ENCODE measurements at regions not wholly inside any gene's neighbourhood (a gene's known extent, or its start where the extent isn't known, plus 50 kb on each side); places are given as distances from the start of the nearest gene placed in this dataset.

DNA sequence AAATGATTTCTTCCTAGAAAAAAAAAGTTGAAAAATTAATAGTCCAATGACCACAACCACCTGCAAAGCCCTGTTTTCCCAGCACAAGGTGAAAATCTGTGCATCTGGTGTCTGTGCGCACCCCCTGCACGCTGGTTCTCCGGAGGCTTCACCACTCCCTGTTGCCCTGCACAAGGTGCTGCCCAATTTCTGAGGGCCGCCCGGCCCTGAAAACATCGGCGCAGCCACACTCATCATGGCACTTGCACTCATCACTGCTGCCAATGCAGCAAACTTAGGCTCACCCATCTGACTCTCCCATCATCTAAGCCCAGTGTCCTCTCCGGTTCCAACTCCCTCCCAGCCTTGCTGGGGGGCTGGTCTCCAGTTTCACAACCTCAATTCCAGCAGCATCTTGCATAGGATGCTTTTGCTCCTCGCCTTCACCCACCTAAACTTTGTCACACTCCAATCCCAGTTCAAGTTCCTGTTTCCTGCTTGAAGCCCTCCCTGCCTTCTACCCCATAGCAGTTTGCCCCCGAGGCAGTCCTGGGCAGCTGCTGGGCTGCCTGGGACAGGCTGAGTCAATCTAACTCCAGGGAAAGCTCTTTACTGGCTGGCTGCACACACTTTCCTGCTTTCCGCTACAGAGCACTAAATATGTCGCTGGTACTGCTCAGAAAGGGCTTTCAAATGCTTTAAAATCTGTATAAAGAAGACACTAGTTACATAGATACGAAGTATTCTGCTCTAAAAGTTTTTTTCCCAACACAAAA lies 522.5 kb upstream of the ID2 start (continued):
- TF ChIP-seq EGR1 (IDR thresholded peaks at IDR 0.05; ENCODE audit: low read depth) (no peak), YY1 (IDR thresholded peaks at IDR 0.05; ENCODE audit: extremely low read depth, insufficient replicate concordance, low read depth, low read length) (no peak)

DNA sequence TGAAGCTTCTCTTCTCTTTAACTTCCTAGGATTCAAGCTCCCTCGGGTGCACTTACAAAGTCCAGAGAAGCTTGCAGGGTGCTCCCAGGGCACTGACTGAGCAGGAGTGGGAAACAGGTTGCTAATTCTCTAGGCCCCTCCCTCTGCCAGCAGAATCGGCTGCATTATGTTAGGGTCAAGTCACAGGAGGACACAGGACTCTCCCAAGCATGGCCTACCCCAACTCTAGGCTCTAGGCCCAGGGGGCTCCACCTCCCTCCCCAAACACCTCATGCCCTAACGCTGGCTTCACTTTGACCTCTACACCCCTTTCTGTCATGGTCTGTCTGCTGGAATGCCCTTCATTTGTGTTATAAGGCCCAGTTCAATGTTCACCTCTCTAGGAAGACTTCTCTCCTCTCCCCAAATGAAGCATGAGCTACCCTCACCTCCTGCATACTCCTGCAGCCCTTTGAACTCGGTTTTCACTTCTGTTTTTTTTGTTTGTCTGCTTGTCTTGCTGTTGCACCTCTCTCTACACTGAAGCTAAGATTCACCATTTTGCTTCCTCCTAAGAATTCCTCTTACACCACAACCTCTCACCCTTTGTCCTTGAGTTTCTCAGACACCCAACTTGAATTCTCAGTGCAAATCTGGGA lies 521.8 kb upstream of the ID2 start:
- POLR2A ChIA-PET = no interaction called here
- TF ChIP-seq, protein P1, sequence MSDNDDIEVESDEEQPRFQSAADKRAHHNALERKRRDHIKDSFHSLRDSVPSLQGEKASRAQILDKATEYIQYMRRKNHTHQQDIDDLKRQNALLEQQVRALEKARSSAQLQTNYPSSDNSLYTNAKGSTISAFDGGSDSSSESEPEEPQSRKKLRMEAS (IDR thresholded peaks at IDR 0.05) = no peak
- TF ChIP-seq CEBPB (IDR thresholded peaks at IDR 0.05; ENCODE audit: low read depth) = no peak
- TF ChIP-seq, protein P2, sequence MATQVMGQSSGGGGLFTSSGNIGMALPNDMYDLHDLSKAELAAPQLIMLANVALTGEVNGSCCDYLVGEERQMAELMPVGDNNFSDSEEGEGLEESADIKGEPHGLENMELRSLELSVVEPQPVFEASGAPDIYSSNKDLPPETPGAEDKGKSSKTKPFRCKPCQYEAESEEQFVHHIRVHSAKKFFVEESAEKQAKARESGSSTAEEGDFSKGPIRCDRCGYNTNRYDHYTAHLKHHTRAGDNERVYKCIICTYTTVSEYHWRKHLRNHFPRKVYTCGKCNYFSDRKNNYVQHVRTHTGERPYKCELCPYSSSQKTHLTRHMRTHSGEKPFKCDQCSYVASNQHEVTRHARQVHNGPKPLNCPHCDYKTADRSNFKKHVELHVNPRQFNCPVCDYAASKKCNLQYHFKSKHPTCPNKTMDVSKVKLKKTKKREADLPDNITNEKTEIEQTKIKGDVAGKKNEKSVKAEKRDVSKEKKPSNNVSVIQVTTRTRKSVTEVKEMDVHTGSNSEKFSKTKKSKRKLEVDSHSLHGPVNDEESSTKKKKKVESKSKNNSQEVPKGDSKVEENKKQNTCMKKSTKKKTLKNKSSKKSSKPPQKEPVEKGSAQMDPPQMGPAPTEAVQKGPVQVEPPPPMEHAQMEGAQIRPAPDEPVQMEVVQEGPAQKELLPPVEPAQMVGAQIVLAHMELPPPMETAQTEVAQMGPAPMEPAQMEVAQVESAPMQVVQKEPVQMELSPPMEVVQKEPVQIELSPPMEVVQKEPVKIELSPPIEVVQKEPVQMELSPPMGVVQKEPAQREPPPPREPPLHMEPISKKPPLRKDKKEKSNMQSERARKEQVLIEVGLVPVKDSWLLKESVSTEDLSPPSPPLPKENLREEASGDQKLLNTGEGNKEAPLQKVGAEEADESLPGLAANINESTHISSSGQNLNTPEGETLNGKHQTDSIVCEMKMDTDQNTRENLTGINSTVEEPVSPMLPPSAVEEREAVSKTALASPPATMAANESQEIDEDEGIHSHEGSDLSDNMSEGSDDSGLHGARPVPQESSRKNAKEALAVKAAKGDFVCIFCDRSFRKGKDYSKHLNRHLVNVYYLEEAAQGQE (IDR thresholded peaks at IDR 0.05; ENCODE audit: low read depth) = no peak
- TF ChIP-seq, protein P3, sequence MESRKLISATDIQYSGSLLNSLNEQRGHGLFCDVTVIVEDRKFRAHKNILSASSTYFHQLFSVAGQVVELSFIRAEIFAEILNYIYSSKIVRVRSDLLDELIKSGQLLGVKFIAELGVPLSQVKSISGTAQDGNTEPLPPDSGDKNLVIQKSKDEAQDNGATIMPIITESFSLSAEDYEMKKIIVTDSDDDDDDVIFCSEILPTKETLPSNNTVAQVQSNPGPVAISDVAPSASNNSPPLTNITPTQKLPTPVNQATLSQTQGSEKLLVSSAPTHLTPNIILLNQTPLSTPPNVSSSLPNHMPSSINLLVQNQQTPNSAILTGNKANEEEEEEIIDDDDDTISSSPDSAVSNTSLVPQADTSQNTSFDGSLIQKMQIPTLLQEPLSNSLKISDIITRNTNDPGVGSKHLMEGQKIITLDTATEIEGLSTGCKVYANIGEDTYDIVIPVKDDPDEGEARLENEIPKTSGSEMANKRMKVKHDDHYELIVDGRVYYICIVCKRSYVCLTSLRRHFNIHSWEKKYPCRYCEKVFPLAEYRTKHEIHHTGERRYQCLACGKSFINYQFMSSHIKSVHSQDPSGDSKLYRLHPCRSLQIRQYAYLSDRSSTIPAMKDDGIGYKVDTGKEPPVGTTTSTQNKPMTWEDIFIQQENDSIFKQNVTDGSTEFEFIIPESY (IDR thresholded peaks at IDR 0.05; ENCODE audit: extremely low read depth, insufficient replicate concordance, low read length) = no peak
- TF ChIP-seq SP1 (IDR thresholded peaks at IDR 0.05; ENCODE audit: low read depth) = no peak
- TF ChIP-seq FOSL1 (IDR thresholded peaks at IDR 0.05; ENCODE audit: low read depth) = no peak
- TF ChIP-seq, protein P4, sequence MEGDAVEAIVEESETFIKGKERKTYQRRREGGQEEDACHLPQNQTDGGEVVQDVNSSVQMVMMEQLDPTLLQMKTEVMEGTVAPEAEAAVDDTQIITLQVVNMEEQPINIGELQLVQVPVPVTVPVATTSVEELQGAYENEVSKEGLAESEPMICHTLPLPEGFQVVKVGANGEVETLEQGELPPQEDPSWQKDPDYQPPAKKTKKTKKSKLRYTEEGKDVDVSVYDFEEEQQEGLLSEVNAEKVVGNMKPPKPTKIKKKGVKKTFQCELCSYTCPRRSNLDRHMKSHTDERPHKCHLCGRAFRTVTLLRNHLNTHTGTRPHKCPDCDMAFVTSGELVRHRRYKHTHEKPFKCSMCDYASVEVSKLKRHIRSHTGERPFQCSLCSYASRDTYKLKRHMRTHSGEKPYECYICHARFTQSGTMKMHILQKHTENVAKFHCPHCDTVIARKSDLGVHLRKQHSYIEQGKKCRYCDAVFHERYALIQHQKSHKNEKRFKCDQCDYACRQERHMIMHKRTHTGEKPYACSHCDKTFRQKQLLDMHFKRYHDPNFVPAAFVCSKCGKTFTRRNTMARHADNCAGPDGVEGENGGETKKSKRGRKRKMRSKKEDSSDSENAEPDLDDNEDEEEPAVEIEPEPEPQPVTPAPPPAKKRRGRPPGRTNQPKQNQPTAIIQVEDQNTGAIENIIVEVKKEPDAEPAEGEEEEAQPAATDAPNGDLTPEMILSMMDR (IDR thresholded peaks at IDR 0.05 in 2 of 3, conservative IDR thresholded peaks at IDR 0.05 in 1 of 3; ENCODE audit: borderline replicate concordance in 1 of 3, insufficient read depth in 1 of 3, low read depth in 2 of 3, low read length in 2 of 3) = no peak
- TF ChIP-seq POLR2AphosphoS5 (IDR thresholded peaks at IDR 0.05; ENCODE audit: low read depth, low read length) = no peak
- TF ChIP-seq SIN3A (IDR thresholded peaks at IDR 0.05; ENCODE audit: low read depth) = no peak
- TF ChIP-seq RAD21 (IDR thresholded peaks at IDR 0.05; ENCODE audit: low read depth) = no peak
- TF ChIP-seq EZH2 (IDR thresholded peaks at IDR 0.05) = no peak
- TF ChIP-seq ELF1 (IDR thresholded peaks at IDR 0.05; ENCODE audit: borderline replicate concordance, low read depth) = no peak
- no peak for TF ChIP-seq ZFX (IDR thresholded peaks at IDR 0.05)
- TF ChIP-seq EGR1 (IDR thresholded peaks at IDR 0.05; ENCODE audit: low read depth) = no peak
- no peak for TF ChIP-seq SRF (IDR thresholded peaks at IDR 0.05; ENCODE audit: low read depth)
- no peak for TF ChIP-seq YY1 (IDR thresholded peaks at IDR 0.05; ENCODE audit: extremely low read depth, insufficient replicate concordance, low read depth, low read length)

More for the DNA sequence above, 521.8 kb upstream of the ID2 start:
- Histone ChIP-seq H3K4me1 (ENCODE audit: control insufficient read depth in 1 of 2, insufficient read depth in 2 of 2, low read length in 2 of 2) (0 out of 4 replicates have a peak, but pooled peaks cover 0 to under 1% of the 10 kb centered on the region in 2 experiments), H4K20me1 (ENCODE audit: insufficient read depth) (no peaks in the 10 kb centered on the region), H3K9ac (ENCODE audit: low read length) (no peak overlapping the region), H3K4me2 (ENCODE audit: low read length) (no peak overlapping the region), H3K27me3 (ENCODE audit: insufficient read depth, low read length) (no peaks in the 10 kb centered on the region), H3K79me2 (ENCODE audit: insufficient read depth, low read length) (no peaks in the 10 kb centered on the region), H3K9me3 (ENCODE audit: control insufficient read depth in 1 of 2, insufficient read depth in 1 of 2, low read depth in 1 of 2, low read length in 2 of 2) (no peaks in the 10 kb centered on the region), H3K36me3 (ENCODE audit: control insufficient read depth in 1 of 2, insufficient read depth in 2 of 2, low read length in 2 of 2) (no peaks in the 10 kb centered on the region), H3K9me2 (ENCODE audit: insufficient read depth) (no peaks in the 10 kb centered on the region), H3K27ac (ENCODE audit: low read depth, low read length) (no peak overlapping the region), H2AFZ (ENCODE audit: low read depth, low read length, poor library complexity, severe bottlenecking) (no peak overlapping the region), H3K4me3 (replicated peaks in 1 of 2; ENCODE audit: low read depth in 1 of 2, low read length in 2 of 2) (no peak overlapping the region)
- ChIA-PET RAD21 (ENCODE audit: low non-redundant PET in 1 of 2, low total read pairs in 2 of 2, uncharacterized antibody in 2 of 2, unreplicated experiment in 2 of 2) (no interaction called here), CTCF (no interaction called here)
- ATAC-seq (no peak), DNase-seq (ENCODE audit: low read depth, low spot score) (no peak)
- intact Hi-C loops (cut with micrococcal nuclease) = no loop called here
- no TSS peak for BruUV-seq (replicated peaks)
